Stimulated activated naive CD8-positive, alpha-beta T cell treated with anti-CD3 and anti-CD28 coated beads, Interleukin-15, Interleukin-2, amounts not matched to agents 100 U/mL and 50 U/mL, for 24 hours (primary cell): ENCODE measurements at regions not wholly inside any gene's neighbourhood (a gene's known extent, or its start where the extent isn't known, plus 50 kb on each side); places are given as distances from the start of the nearest gene placed in this dataset.
"Not testable (repeated sequence)": the region's sequence is repeated elsewhere in the genome, so short reads cannot be mapped to it uniquely, and the experiment has no call there.

ENCODE experiments used
- ATAC-seq: fragments of 150-1000 bp; cut with Tn5 transposase; one replicate; pipeline ENCODE4 v1.10.0; 2021
- DNase-seq: peaks from one replicate; pipeline ENCODE4 v3.0.0; 2021

- DNase-seq (no peak), ATAC-seq (no peak)
These were observed 49.8 kb downstream of the ABCC12 start for GRCh38 chr16:48105976-48106375.

DNA sequence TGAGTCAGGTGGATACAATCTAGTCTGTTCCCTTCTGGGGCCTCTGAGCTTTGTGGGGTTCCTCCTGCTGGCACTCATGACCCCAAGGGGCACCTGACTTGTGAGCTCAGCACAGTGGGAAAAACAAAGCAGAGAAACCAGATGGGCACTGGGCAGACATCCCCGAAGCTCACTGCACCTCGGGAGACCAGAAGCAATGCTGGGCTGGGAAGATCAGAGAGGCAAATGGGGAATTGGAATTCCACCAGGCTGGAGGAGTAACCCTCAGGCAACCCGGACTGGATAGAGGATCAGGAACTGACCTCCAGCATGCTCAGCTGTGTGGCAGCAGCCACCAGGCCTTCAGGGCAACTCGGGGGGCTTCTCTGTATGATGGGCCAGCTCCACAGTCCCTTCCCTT, 50.3 kb downstream of the ABCC12 start:
- ATAC-seq = no peak
- no peak for DNase-seq

DNA sequence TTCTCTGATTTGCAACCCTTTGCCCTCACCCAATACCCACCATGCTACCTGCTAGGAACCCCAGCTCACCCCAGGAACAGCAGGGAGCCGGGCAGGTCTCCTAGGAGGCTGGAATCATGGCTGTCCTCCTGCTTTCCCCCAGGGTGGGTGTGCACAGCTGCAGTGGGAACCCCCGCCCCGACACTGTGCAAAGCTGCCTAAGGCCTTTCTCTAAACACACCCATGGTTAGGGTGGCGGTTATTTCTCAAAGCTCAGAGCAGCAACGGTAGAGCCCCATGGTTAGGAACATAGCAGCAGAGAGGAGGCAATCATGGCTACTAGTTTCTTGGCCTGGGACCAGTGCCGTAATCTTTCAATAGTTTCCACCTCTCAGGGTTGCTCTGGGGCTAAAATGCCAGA, 52.2 kb downstream of the ABCC12 start:
- ATAC-seq = no peak
- DNase-seq = no peak

DNA sequence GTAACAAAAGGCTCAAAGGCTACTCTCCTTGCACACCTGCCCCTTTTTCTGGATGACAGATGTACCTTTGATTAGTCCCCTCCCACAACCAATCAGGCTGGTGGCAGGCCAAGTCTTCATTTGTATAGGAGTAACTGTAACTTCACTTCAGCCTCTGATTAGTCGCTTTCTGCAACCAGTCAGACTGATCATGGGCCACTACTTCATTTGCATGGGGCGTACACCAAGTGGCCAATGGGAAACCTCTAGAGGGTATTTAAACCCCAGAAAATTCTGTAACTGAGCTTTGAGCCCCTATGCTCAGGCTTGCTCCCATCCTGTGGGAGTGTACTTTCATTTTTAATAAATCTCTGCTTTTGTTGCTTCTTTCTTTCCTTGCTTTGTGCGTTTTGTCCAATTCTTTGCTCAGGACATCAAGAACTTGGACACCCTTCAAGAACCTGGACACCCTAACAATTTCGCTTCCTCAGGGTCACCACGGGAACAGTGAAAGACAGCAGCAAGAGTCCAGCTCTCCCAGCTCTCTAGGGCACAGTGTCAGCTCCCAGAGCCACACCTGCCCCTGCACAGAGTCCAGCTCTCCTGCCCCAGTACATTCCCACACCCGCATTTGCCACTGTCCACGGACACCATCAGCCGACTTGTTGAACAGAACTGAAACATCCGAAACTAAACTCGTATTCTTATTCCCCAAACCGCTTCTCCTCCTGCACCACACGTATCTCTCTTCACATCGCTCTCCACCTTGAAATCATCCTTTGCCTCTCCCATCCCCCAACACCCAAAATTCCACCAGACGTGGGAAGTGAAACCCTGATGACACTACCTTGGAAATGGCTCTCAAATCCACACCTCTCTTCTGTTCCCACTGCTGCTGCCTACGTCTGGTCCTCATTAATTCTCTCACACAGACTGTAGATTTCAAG, 53.4 kb downstream of the ABCC12 start:
- DNase-seq = no peak
- no peak for ATAC-seq

DNA sequence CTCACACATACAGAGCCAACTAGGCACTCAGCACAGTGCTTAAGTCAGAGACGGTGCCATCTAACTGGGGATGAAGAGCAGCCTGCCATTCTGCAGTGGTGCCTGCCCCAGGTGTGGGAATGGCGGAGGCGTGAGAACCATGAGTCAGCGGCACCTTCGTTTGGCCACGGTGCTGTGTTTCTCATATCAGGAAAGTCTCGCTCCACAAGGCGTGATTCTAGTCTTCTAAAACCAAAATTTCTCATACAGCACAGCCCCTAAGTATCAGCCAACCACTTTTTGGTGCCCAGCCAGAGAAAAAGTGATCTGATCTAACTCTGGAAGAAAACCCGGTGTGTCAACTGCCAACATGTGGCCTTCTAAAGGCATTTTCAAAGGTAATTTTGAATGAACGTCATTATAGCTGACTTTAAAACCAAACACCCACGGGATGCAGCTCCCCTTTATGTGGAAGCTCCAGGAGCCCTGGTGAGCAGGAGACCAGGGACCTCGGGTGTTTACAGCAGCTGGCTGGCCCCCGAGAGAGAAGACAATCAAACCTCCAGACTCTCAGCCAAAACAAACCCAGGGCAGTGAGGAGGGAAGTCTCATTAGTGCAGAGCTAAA, 54.6 kb downstream of the ABCC12 start:
- DNase-seq (peak; percentile 36), ATAC-seq (peak; percentile 48)

- DNase-seq (no peak), ATAC-seq (no peak)
These were observed 56.3 kb downstream of the ABCC12 start for GRCh38 chr16:48099455-48099854.

GRCh38 chr16:48098472-48098871, 57.3 kb downstream of the ABCC12 start:
- DNase-seq (no peak), ATAC-seq (no peak)

GRCh38 chr16:48091117-48091516, 64.7 kb downstream of the ABCC12 start:
- no peak for ATAC-seq
- DNase-seq = no peak

GRCh38 chr16:48089053-48089792, 66.6 kb downstream of the ABCC12 start:
- DNase-seq = no peak

DNA sequence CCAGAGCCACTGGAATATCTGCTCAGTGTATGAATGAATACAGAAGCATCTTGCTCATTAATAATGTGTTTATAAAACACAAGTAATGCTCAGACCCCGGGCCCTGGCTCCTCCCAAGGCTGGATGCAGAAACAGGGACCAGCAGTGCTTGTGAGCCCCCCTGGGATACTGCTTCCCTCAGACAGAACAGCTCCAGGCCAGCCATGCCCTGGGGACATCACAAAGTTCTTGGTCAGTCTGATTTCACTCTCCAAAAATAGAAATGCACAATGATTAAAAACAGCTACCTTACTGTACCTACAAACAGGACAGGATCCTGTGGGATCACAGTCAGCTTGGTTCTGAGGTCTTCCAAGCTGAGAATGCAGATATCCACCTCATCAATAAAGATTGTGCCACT, 68.2 kb downstream of the ABCC12 start:
- no peak for ATAC-seq
- no peak for DNase-seq

More at GRCh38 chr16:48089053-48089792, 66.6 kb downstream of the ABCC12 start:
- no peak for ATAC-seq

- ATAC-seq = no peak
- no peak for DNase-seq
These were observed 69.4 kb downstream of the ABCC12 start for GRCh38 chr16:48086422-48086821.

GRCh38 chr16:48085729-48086128, 70.1 kb downstream of the ABCC12 start:
- DNase-seq = no peak
- ATAC-seq = no peak

- ATAC-seq (no peak), DNase-seq (no peak)
These were observed 71.0 kb downstream of the ABCC12 start for GRCh38 chr16:48084826-48085225.

DNA sequence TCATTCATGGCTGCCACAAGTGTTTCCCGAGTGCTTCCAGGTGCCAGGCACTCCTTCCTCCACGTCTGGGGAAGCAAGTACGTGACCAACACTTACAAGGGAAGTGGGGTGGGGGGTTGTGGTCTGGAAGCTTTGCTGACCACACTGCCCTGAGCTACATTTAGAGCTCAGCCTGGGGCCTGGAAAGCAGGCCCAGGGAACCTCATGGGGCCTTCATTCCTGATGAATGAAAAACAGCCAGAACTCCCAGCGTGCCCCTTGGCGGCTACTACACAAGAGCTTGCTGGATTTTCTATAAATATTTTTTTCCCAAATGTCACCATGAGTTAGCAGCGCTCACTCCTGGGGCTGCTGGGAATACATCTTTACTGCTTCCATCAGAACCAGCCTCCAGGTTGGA, 73.3 kb downstream of the ABCC12 start:
- DNase-seq (no peak), ATAC-seq (no peak)

- no peak for ATAC-seq
- DNase-seq = no peak
These were observed 74.1 kb downstream of the ABCC12 start for GRCh38 chr16:48081656-48082055.

- no peak for DNase-seq
- ATAC-seq = no peak
These were observed 79.3 kb downstream of the ABCC12 start for GRCh38 chr16:48076455-48077012.

- no peak for DNase-seq
- no peak for ATAC-seq
These were observed 80.4 kb downstream of the ABCC12 start for GRCh38 chr16:48075398-48075797.

DNA sequence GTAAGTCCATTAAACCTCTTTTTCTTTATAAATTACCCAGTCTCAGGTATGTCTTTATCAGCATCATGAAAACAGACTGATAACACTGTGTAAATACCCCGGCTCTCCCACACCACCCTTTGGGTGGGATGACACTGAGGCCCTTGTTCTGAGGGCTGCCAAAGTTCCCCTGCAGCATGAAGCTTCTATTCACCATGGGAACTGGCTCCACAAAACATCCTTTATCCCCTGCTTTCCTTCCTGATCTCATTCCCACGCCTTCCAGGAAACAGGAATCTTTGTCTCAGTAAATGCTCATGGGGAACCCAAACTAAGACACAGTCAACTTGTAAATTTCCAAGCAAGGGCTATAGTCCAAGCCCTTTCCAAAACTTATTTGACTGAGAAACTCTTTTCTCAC, 88.4 kb downstream of the ABCC12 start:
- DNase-seq (no peak), ATAC-seq (no peak)

DNA sequence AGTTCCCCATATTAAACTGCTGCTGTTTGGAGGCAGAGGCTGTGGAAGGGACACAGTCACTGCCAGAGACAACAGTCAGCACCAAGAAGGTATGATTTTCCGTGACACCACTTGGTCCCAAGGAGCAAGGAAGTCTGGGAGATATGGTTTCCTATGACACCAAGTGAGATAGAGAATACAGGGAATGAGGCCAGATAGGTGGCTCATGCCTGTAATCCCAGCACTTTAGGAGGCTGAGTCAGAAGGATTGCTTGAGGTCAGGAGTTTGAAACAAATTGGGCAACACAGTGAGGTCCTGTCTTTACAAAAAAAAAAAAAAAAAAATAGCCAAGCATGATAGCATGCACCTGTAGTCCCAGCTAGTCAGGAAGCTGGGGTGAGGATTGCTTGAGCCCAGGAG, 90.8 kb downstream of the ABCC12 start:
- DNase-seq = no peak
- ATAC-seq = no peak

DNA sequence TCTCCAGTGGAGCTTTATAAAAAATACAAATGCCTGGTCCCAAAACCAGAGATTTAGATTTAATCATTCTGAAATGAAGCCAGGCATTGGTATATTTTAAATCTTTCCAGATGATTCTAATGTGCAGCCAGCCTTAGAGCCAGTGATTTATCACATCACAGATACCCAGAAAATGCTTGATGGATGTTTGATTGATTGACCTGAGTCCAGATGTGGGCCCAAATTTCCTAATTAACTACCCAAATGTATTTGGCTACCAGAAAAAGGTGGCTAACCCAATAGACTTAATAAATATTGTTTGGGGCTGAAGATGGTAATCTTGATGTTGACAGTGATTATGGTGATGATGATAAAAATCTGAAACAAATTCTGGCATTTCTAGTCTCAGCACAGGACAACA, 93.1 kb downstream of the ABCC12 start:
- ATAC-seq (no peak), DNase-seq (no peak)

- ATAC-seq (no peak), DNase-seq (no peak)
These were observed 95.9 kb downstream of the ABCC12 start for GRCh38 chr16:48059936-48060335.

DNA sequence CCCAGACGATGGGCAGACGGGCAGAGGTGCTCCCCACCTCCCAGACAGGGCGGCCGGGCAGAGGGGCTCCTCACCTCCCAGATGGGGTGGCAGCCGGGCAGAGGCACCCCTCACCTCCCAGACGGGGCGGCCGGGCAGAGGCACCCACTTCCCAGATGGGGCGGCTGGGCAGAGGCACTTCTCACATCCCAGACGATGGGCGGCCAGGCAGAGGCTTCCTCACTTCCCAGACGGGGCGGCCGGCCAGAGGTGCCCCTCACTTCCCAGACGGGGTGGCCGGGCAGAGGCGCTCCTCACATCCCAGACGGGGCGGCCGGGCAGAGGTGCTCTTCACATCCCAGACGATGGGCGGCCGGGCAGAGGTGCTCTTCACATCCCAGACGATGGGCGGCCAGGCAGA, 96.6 kb downstream of the ABCC12 start:
- not testable (repeated sequence) for ATAC-seq

GRCh38 chr16:48057048-48057447, 98.7 kb downstream of the ABCC12 start:
- no peak for DNase-seq
- no peak for ATAC-seq

More for the DNA sequence above, 96.6 kb downstream of the ABCC12 start:
- not testable (repeated sequence) for DNase-seq
